ENCODE measurements at regions not wholly inside any gene's neighbourhood (a gene's known extent, or its start where the extent isn't known, plus 50 kb on each side); places are given as distances from the start of the nearest gene placed in this dataset.

DNA sequence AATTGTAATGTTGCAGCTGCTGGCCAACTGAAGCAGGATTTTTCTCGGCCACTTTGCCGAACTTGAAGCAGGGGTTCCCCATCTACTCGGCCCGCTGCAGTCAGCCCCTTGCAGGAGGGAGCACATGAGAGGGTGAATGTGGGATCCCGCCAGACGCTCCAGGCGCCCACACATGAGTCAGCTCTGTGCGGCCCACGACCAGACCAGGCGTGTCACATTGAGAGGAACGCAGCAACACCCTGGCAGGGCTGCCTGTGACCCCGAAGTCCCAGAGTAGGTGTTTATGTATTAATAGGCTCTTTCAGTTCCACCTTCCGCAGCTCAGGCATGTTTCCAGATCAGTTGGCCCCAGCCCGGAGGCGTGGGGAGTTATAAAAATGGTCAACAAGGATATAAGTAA lies 344.7 kb upstream of the PABPC4L start (continued):
- TF ChIP-seq ZNF462 (CRISPR knock-in tag; IDR thresholded peaks at IDR 0.05) (no peak), STAT1 (IDR thresholded peaks at IDR 0.05; ENCODE audit: unreplicated experiment) (no peak), ZNF331 (CRISPR knock-in tag; IDR thresholded peaks at IDR 0.05; ENCODE audit: low read depth) (no peak), NANOG (IDR thresholded peaks at IDR 0.05; ENCODE audit: borderline replicate concordance) (no peak), EZH2 (IDR thresholded peaks at IDR 0.05; ENCODE audit: low read depth, unreplicated experiment) (no peak), POLR2AphosphoS5 (IDR thresholded peaks at IDR 0.05; ENCODE audit: low read depth) (no peak), JUNB (IDR thresholded peaks at IDR 0.05; ENCODE audit: unreplicated experiment) (no peak)

DNA sequence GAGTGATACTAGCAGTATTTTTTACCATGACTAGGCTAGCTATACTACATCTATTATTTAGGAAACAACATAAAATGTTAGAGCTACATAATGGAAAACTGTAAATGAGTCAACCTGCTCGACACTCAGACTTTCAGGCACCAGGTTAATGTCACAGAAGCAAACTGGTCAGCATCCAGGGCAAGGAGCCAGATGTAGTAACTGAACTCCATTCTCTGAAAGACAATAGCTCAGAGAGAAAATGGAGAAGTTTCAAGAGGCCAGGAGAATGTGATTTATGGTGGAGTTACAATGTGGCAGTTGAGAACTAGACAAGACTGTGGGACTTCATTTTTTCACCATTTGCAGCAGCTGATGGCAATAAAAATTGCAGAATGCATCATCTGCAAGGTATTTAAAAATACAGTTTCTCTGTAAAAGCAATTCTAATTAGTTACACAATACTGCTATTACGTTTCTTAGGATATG lies 342.7 kb upstream of the PABPC4L start:
- TF ChIP-seq, protein P1, sequence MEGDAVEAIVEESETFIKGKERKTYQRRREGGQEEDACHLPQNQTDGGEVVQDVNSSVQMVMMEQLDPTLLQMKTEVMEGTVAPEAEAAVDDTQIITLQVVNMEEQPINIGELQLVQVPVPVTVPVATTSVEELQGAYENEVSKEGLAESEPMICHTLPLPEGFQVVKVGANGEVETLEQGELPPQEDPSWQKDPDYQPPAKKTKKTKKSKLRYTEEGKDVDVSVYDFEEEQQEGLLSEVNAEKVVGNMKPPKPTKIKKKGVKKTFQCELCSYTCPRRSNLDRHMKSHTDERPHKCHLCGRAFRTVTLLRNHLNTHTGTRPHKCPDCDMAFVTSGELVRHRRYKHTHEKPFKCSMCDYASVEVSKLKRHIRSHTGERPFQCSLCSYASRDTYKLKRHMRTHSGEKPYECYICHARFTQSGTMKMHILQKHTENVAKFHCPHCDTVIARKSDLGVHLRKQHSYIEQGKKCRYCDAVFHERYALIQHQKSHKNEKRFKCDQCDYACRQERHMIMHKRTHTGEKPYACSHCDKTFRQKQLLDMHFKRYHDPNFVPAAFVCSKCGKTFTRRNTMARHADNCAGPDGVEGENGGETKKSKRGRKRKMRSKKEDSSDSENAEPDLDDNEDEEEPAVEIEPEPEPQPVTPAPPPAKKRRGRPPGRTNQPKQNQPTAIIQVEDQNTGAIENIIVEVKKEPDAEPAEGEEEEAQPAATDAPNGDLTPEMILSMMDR (conservative IDR thresholded peaks at IDR 0.05; ENCODE audit: low read depth in 2 of 2), result no peak
- TF ChIP-seq EZH2 (IDR thresholded peaks at IDR 0.05; ENCODE audit: low read depth, unreplicated experiment), result no peak
- TF ChIP-seq JUNB (IDR thresholded peaks at IDR 0.05; ENCODE audit: unreplicated experiment), result no peak
- TF ChIP-seq ZNF331 (CRISPR knock-in tag; IDR thresholded peaks at IDR 0.05; ENCODE audit: low read depth), result no peak
- no peak for TF ChIP-seq POLR2AphosphoS5 (IDR thresholded peaks at IDR 0.05; ENCODE audit: low read depth)
- TF ChIP-seq ZNF114 (CRISPR knock-in tag; IDR thresholded peaks at IDR 0.05), result no peak
- TF ChIP-seq STAT1 (IDR thresholded peaks at IDR 0.05; ENCODE audit: unreplicated experiment), result no peak
- TF ChIP-seq EZH2phosphoT487 (IDR thresholded peaks at IDR 0.05; ENCODE audit: unreplicated experiment), result no peak
- Histone ChIP-seq H3K4me3 (no peak overlapping the region), H4K20me1 (replicated peaks; ENCODE audit: insufficient read depth) (no peaks in the 10 kb centered on the region), H2AFZ (no peak overlapping the region), H3K4me2 (no peak overlapping the region), H3K79me2 (replicated peaks; ENCODE audit: insufficient read depth) (no peaks in the 10 kb centered on the region), H3K36me3 (ENCODE audit: insufficient read depth) (0 out of 2 replicates have a peak, but pooled peaks cover 6% of the 10 kb centered on the region), H3K27me3 (ENCODE audit: insufficient read depth) (no peaks in the 10 kb centered on the region), H3K27ac (ENCODE audit: low read depth) (no peak overlapping the region), H3K9me2 (ENCODE audit: insufficient read depth) (no peaks in the 10 kb centered on the region), H3K4me1 (ENCODE audit: insufficient read depth) (no peaks in the 10 kb centered on the region), H3F3A (replicated peaks; ENCODE audit: low read depth) (no peaks in the 10 kb centered on the region)
- Mint-ChIP-seq H3K36me3 (ENCODE audit: low read depth) (peaks cover 31% of the 10 kb centered on the region), H3K27me3 (ENCODE audit: insufficient read depth, low read depth, poor library complexity) (no peaks in the 10 kb centered on the region), H3K27ac (no peak overlapping the region), H3K4me3 (no peak overlapping the region), H3K9me3 (peaks cover 32% of the 10 kb centered on the region), H3K4me1 (no peaks in the 10 kb centered on the region; the same call in 2 of the 3 replicates)
- no peak for ATAC-seq
- peak; percentile 9 for DNase-seq (ENCODE audit: low spot score)
